ENCODE measurements at regions not wholly inside any gene's neighbourhood (a gene's known extent, or its start where the extent isn't known, plus 50 kb on each side); places are given as distances from the start of the nearest gene placed in this dataset.
"Not testable (repeated sequence)": the region's sequence is repeated elsewhere in the genome, so short reads cannot be mapped to it uniquely, and the experiment has no call there.

- no peak for DNase-seq
- H3K27ac ChIP-seq (ENCODE audit: low read depth, low read length), result no peak overlapping the region
Measured at GRCh38 chr3:178353006-178353694, 183.1 kb upstream of the KCNMB2 start.

DNA sequence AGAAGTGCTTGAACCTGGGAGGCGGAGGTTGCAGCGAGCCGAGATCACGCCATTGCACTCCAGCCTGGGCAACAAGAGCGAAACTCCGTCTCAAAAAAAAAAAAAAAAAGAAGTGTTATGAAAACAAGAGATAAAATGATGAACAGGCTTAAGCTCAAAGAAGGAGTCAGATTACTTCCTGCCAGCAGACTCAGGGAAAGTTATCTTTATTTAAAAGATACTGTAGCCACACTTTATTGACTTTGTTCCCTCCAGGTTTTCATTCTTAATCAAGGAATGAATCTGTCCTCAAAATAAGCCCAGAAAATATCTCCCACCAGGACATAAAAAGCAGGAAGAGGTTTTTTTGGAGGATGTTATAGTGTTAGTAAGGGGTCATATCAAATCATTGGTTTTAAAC lies 176.5 kb upstream of the KCNMB2 start:
- H3K79me1 ChIP-seq (ENCODE audit: low read length), result no peaks in the 10 kb centered on the region
- H3K27me3 ChIP-seq (ENCODE audit: insufficient read depth, low read length, poor library complexity), result no peaks in the 10 kb centered on the region
- WGBS (ENCODE audit: extremely low coverage, insufficient coverage, low lambda C conversion rate), result no CpG with 5 or more reads among the region's 6 CpGs
- no peak overlapping the region for H3K23ac ChIP-seq (ENCODE audit: low read length)
- H2BK120ac ChIP-seq (ENCODE audit: low read depth, low read length), result no peak overlapping the region
- no peaks in the 10 kb centered on the region for H3K79me2 ChIP-seq (ENCODE audit: control insufficient read depth, insufficient read depth, low read length)
- no peak overlapping the region for H3K4me3 ChIP-seq (ENCODE audit: low read length)
- H3K4me1 ChIP-seq (ENCODE audit: control insufficient read depth, low read depth, low read length), result no peaks in the 10 kb centered on the region
- no peak overlapping the region for H3K18ac ChIP-seq (ENCODE audit: low read length)
- no peak overlapping the region for H2AK5ac ChIP-seq (ENCODE audit: low read length)
- H3K9ac ChIP-seq (ENCODE audit: low read length), result no peak overlapping the region
- no peak overlapping the region for H4K5ac ChIP-seq (ENCODE audit: low read length)
- H3K56ac ChIP-seq (ENCODE audit: low read length), result no peak overlapping the region
- H3K4me2 ChIP-seq (ENCODE audit: low read length), result no peak overlapping the region
- H4K8ac ChIP-seq (ENCODE audit: low read depth, low read length), result no peak overlapping the region
- DNase-seq, result peak; percentile 18
- no peak overlapping the region for H3K4ac ChIP-seq (ENCODE audit: low read depth, low read length)
- H2BK5ac ChIP-seq (ENCODE audit: low read length), result no peak overlapping the region
- H2BK15ac ChIP-seq (replicated peaks; ENCODE audit: low read depth), result no peak overlapping the region
- no peaks in the 10 kb centered on the region for H3K36me3 ChIP-seq (ENCODE audit: control insufficient read depth, insufficient read depth, low read length)
- H3K27ac ChIP-seq (ENCODE audit: low read depth, low read length), result no peak overlapping the region

More at GRCh38 chr3:178353006-178353694, 183.1 kb upstream of the KCNMB2 start:
- Histone ChIP-seq H4K8ac (ENCODE audit: low read depth, low read length) (no peak overlapping the region), H3K56ac (ENCODE audit: low read length) (no peak overlapping the region), H4K5ac (ENCODE audit: low read length) (no peak overlapping the region), H2BK5ac (ENCODE audit: low read length) (no peak overlapping the region), H3K4ac (ENCODE audit: low read depth, low read length) (no peak overlapping the region), H3K27me3 (ENCODE audit: insufficient read depth, low read length, poor library complexity) (no peaks in the 10 kb centered on the region), H3K4me2 (ENCODE audit: low read length) (no peak overlapping the region), H3K79me2 (ENCODE audit: control insufficient read depth, insufficient read depth, low read length) (no peaks in the 10 kb centered on the region), H2AK5ac (ENCODE audit: low read length) (no peak overlapping the region), H3K4me1 (ENCODE audit: control insufficient read depth, low read depth, low read length) (no peaks in the 10 kb centered on the region), H2BK120ac (ENCODE audit: low read depth, low read length) (no peak overlapping the region), H3K79me1 (ENCODE audit: low read length) (no peaks in the 10 kb centered on the region), H3K36me3 (ENCODE audit: control insufficient read depth, insufficient read depth, low read length) (no peaks in the 10 kb centered on the region), H3K4me3 (ENCODE audit: low read length) (no peak overlapping the region), H3K18ac (ENCODE audit: low read length) (no peak overlapping the region), H3K23ac (ENCODE audit: low read length) (no peak overlapping the region), H3K9ac (ENCODE audit: low read length) (no peak overlapping the region), H2BK15ac (replicated peaks; ENCODE audit: low read depth) (no peak overlapping the region)
- no CpG with 5 or more reads among the region's 1 CpG for WGBS (ENCODE audit: extremely low coverage, insufficient coverage, low lambda C conversion rate)

DNA sequence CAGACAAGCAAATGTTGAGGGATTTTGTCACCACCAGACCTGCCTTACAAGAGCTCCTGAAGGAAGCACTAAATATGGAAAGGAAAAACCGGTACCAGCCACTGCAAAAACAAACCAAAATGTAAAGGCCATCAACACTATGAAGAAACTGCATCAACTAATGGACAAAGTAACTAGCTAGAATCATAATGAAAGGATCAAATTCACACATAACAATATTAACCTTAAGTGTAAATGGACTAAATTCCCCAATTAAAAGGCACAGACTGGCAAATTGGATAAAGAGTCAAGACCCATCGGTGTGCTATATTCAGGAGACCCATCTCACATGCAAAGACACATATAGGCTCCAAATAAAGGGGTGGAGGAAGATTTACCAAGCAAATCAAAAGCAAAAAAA lies 173.2 kb upstream of the KCNMB2 start:
- H4K8ac ChIP-seq (ENCODE audit: low read depth, low read length); H2BK5ac ChIP-seq (ENCODE audit: low read length); H3K36me3 ChIP-seq (ENCODE audit: control insufficient read depth, insufficient read depth, low read length); H3K23ac ChIP-seq (ENCODE audit: low read length); H2AK5ac ChIP-seq (ENCODE audit: low read length); H4K5ac ChIP-seq (ENCODE audit: low read length); H3K4ac ChIP-seq (ENCODE audit: low read depth, low read length); H2BK120ac ChIP-seq (ENCODE audit: low read depth, low read length); H3K9ac ChIP-seq (ENCODE audit: low read length); H2BK15ac ChIP-seq (replicated peaks; ENCODE audit: low read depth); H3K4me1 ChIP-seq (ENCODE audit: control insufficient read depth, low read depth, low read length); H3K4me2 ChIP-seq (ENCODE audit: low read length); H3K27me3 ChIP-seq (ENCODE audit: insufficient read depth, low read length, poor library complexity); H3K56ac ChIP-seq (ENCODE audit: low read length); H3K79me1 ChIP-seq (ENCODE audit: low read length); DNase-seq; H3K4me3 ChIP-seq (ENCODE audit: low read length); H3K27ac ChIP-seq (ENCODE audit: low read depth, low read length); H3K18ac ChIP-seq (ENCODE audit: low read length); H3K79me2 ChIP-seq (ENCODE audit: control insufficient read depth, insufficient read depth, low read length): not testable (repeated sequence)
- WGBS (ENCODE audit: extremely low coverage, insufficient coverage, low lambda C conversion rate), result no CpG with 5 or more reads among the region's 2 CpGs

- Histone ChIP-seq H3K4me3 (ENCODE audit: low read length) (no peak overlapping the region), H3K79me1 (ENCODE audit: low read length) (no peaks in the 10 kb centered on the region), H3K4ac (ENCODE audit: low read depth, low read length) (no peak overlapping the region), H4K8ac (ENCODE audit: low read depth, low read length) (no peak overlapping the region), H3K79me2 (ENCODE audit: control insufficient read depth, insufficient read depth, low read length) (no peaks in the 10 kb centered on the region), H3K27me3 (ENCODE audit: insufficient read depth, low read length, poor library complexity) (no peaks in the 10 kb centered on the region), H2BK5ac (ENCODE audit: low read length) (no peak overlapping the region), H3K23ac (ENCODE audit: low read length) (no peak overlapping the region), H3K4me1 (ENCODE audit: control insufficient read depth, low read depth, low read length) (no peaks in the 10 kb centered on the region), H3K9ac (ENCODE audit: low read length) (no peak overlapping the region), H3K56ac (ENCODE audit: low read length) (no peak overlapping the region), H2BK120ac (ENCODE audit: low read depth, low read length) (no peak overlapping the region), H4K5ac (ENCODE audit: low read length) (no peak overlapping the region), H3K18ac (ENCODE audit: low read length) (no peak overlapping the region), H3K4me2 (ENCODE audit: low read length) (no peak overlapping the region), H3K36me3 (ENCODE audit: control insufficient read depth, insufficient read depth, low read length) (no peaks in the 10 kb centered on the region), H3K27ac (ENCODE audit: low read depth, low read length) (no peak overlapping the region), H2BK15ac (replicated peaks; ENCODE audit: low read depth) (no peak overlapping the region), H2AK5ac (ENCODE audit: low read length) (no peak overlapping the region)
- no peak for DNase-seq
- 100% methylated on average over 2 of the region's 4 CpGs for WGBS (ENCODE audit: extremely low coverage, insufficient coverage, low lambda C conversion rate)
Measured at GRCh38 chr3:178367817-178368617, 168.2 kb upstream of the KCNMB2 start.

DNA sequence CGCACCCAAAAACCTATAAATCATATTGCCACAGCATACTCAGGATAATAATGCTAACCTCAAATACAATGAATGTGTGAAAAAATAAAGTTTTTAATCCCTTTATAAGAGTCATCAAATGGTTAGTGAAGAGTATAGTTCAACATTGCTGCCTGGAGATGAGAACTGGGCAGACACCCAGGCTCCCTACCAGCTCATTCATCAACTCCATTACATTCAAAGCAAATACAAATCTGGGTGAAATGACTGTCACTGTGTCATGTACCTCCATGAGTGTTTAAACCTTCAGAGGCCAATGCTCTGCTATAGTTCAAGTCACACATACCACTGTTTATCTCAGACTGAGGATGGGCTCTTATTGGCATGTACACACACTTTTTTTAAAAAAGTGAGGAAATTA lies 167.2 kb upstream of the KCNMB2 start:
- Histone ChIP-seq H3K36me3 (ENCODE audit: control insufficient read depth, insufficient read depth, low read length) (no peaks in the 10 kb centered on the region), H3K27ac (ENCODE audit: low read depth, low read length) (no peak overlapping the region), H3K4me1 (ENCODE audit: control insufficient read depth, low read depth, low read length) (no peaks in the 10 kb centered on the region), H3K9ac (ENCODE audit: low read length) (no peak overlapping the region), H3K4ac (ENCODE audit: low read depth, low read length) (no peak overlapping the region), H3K4me2 (ENCODE audit: low read length) (no peak overlapping the region), H4K8ac (ENCODE audit: low read depth, low read length) (no peak overlapping the region), H3K56ac (ENCODE audit: low read length) (no peak overlapping the region), H3K79me1 (ENCODE audit: low read length) (no peaks in the 10 kb centered on the region), H3K27me3 (ENCODE audit: insufficient read depth, low read length, poor library complexity) (no peaks in the 10 kb centered on the region), H4K5ac (ENCODE audit: low read length) (no peak overlapping the region), H3K23ac (ENCODE audit: low read length) (no peak overlapping the region), H2BK5ac (ENCODE audit: low read length) (no peak overlapping the region), H2AK5ac (ENCODE audit: low read length) (no peak overlapping the region), H2BK120ac (ENCODE audit: low read depth, low read length) (no peak overlapping the region), H3K18ac (ENCODE audit: low read length) (no peak overlapping the region), H3K4me3 (ENCODE audit: low read length) (no peak overlapping the region), H3K79me2 (ENCODE audit: control insufficient read depth, insufficient read depth, low read length) (no peaks in the 10 kb centered on the region), H2BK15ac (replicated peaks; ENCODE audit: low read depth) (no peak overlapping the region)
- DNase-seq, result no peak
- 100% methylated on average over 1 of the region's 1 CpG for WGBS (ENCODE audit: extremely low coverage, insufficient coverage, low lambda C conversion rate)

All from mesendoderm (in vitro differentiated cells).